Pulmonary artery endothelial cell (primary cell): ENCODE measurements at regions not wholly inside any gene's neighbourhood (a gene's known extent, or its start where the extent isn't known, plus 50 kb on each side); places are given as distances from the start of the nearest gene placed in this dataset.

ENCODE experiments used
- DNase-seq: peaks from one replicate; pipeline ENCODE4 v3.0.0-alpha.2; 2011; ENCODE audit warnings: low read depth, low spot score

- DNase-seq: no peak
Observed at GRCh38 chr5:74100268-74100665, 474.3 kb downstream of the ARHGEF28 start.

GRCh38 chr5:74099538-74100267 is 473.7 kb downstream of the ARHGEF28 start:
- no peak for DNase-seq

GRCh38 chr5:74098941-74099340 is 472.9 kb downstream of the ARHGEF28 start:
- no peak for DNase-seq

GRCh38 chr5:74098456-74098855 is 472.5 kb downstream of the ARHGEF28 start:
- DNase-seq: no peak

- DNase-seq: no peak
Observed at GRCh38 chr5:74096325-74096724, 470.3 kb downstream of the ARHGEF28 start.

GRCh38 chr5:74095871-74096270 is 469.9 kb downstream of the ARHGEF28 start:
- DNase-seq: no peak

- DNase-seq: no peak
Observed at GRCh38 chr5:74094782-74095108, 468.7 kb downstream of the ARHGEF28 start.

- peak; percentile 13 for DNase-seq
Observed at GRCh38 chr5:74094096-74094781, 468.2 kb downstream of the ARHGEF28 start.

GRCh38 chr5:74093561-74093960 is 467.6 kb downstream of the ARHGEF28 start:
- no peak for DNase-seq

GRCh38 chr5:74092766-74093165 is 466.8 kb downstream of the ARHGEF28 start:
- no peak for DNase-seq

GRCh38 chr5:74085782-74086181 is 459.8 kb downstream of the ARHGEF28 start:
- DNase-seq: no peak

- DNase-seq: no peak
Observed at GRCh38 chr5:74085186-74085585, 459.2 kb downstream of the ARHGEF28 start.

- DNase-seq: no peak
Observed at GRCh38 chr5:74083096-74083791, 457.2 kb downstream of the ARHGEF28 start.

- no peak for DNase-seq
Observed at GRCh38 chr5:74082512-74083055, 456.6 kb downstream of the ARHGEF28 start.

GRCh38 chr5:74081126-74081525 is 455.1 kb downstream of the ARHGEF28 start:
- no peak for DNase-seq

- no peak for DNase-seq
Observed at GRCh38 chr5:74079971-74080556, 454.1 kb downstream of the ARHGEF28 start.

GRCh38 chr5:74075501-74076484 is 449.8 kb downstream of the ARHGEF28 start:
- DNase-seq: no peak

- DNase-seq: no peak
Observed at GRCh38 chr5:74074111-74074510, 448.1 kb downstream of the ARHGEF28 start.

GRCh38 chr5:74073257-74073656 is 447.3 kb downstream of the ARHGEF28 start:
- DNase-seq: no peak

GRCh38 chr5:74072646-74073045 is 446.6 kb downstream of the ARHGEF28 start:
- no peak for DNase-seq

- DNase-seq: no peak
Observed at GRCh38 chr5:74070766-74071165, 444.8 kb downstream of the ARHGEF28 start.
